Fibroblast of villous mesenchyme (primary cell): ENCODE measurements at regions not wholly inside any gene's neighbourhood (a gene's known extent, or its start where the extent isn't known, plus 50 kb on each side); places are given as distances from the start of the nearest gene placed in this dataset.
"Not testable (repeated sequence)": the region's sequence is repeated elsewhere in the genome, so short reads cannot be mapped to it uniquely, and the experiment has no call there.

Experiments used
- DNase-seq: peaks from one replicate; pipeline ENCODE4 v3.0.0-alpha.2; 2010; ENCODE audit warnings: low read depth
- H3K4me3 ChIP-seq: 2 replicates; pipeline ENCODE4 v1.5.1; 2011; ENCODE audit warnings: low read depth, mild to moderate bottlenecking, low read length
- CTCF ChIP-seq: IDR thresholded peaks from 2 replicates; pipeline ENCODE4 v1.5.1; 2012; ENCODE audit warnings: low read depth, mild to moderate bottlenecking, low read length; ENCODE audit not compliant: insufficient read depth

GRCh38 chr6:126206504-126207246 lies 133.2 kb upstream of the CENPW start:
- no peak for DNase-seq
- TF ChIP-seq CTCF = no peak
- H3K4me3 ChIP-seq = no peak overlapping the region

- no peak for DNase-seq
- TF ChIP-seq CTCF = no peak
- no peak overlapping the region for H3K4me3 ChIP-seq
Measured at GRCh38 chr6:126210398-126211075, 129.4 kb upstream of the CENPW start.

- no peak for TF ChIP-seq CTCF
Measured at GRCh38 chr6:126217497-126217896, 122.4 kb upstream of the CENPW start.

GRCh38 chr6:126220901-126221300 lies 119.0 kb upstream of the CENPW start:
- not testable (repeated sequence) for DNase-seq, H3K4me3 ChIP-seq

More at GRCh38 chr6:126217497-126217896, 122.4 kb upstream of the CENPW start:
- H3K4me3 ChIP-seq = no peak overlapping the region
- no peak for DNase-seq

GRCh38 chr6:126227833-126228702 lies 111.8 kb upstream of the CENPW start:
- H3K4me3 ChIP-seq = no peak overlapping the region
- no peak for TF ChIP-seq CTCF
- DNase-seq = no peak

- no peak overlapping the region for H3K4me3 ChIP-seq
- peak; percentile 67 for DNase-seq
- no peak for TF ChIP-seq CTCF
Measured at GRCh38 chr6:126232671-126233070, 107.2 kb upstream of the CENPW start.

- no peak for DNase-seq
- no peak for TF ChIP-seq CTCF
- H3K4me3 ChIP-seq = no peak overlapping the region
Measured at GRCh38 chr6:126233192-126233591, 106.7 kb upstream of the CENPW start.
